Endothelial cell of umbilical vein (primary cell): ENCODE measurements at regions not wholly inside any gene's neighbourhood (a gene's known extent, or its start where the extent isn't known, plus 50 kb on each side); places are given as distances from the start of the nearest gene placed in this dataset.

Source experiments
- BruUV-seq: library from RNA; stranded (reverse); fragments of 400-500 nt; replicated peaks from 2 replicates; lab custom pipeline; 2021; lab: Mats Ljungman, UMichigan
- CTCF ChIA-PET: fragments of 300-600, 350-600 bp; sonication (Branson Sonifier 250); formaldehyde crosslinking; loops from one replicate; lab custom pipeline; 2021; ENCODE audit warnings: antibody characterized with exemption, inconsistent platforms; lab: Charles Lee
- POLR2A ChIA-PET: fragments of 300-600, 350-600 bp; sonication (Branson Sonifier 250); formaldehyde crosslinking; loops from one replicate; lab custom pipeline; 2021; ENCODE audit warnings: antibody characterized with exemption, inconsistent platforms; lab: Charles Lee
- DNase-seq: peaks from one replicate; pipeline ENCODE4 v3.0.0-alpha.2; 2011; ENCODE audit warnings: low read depth, low spot score
- FAIRE-seq: peaks from 2 replicates; lab custom pipeline; 2011; peaks lifted over from hg19 to GRCh38; lab: Jason Lieb, UNC
- H2AFZ ChIP-seq: 2 replicates; pipeline ENCODE4 v1.6.0; 2012; ENCODE audit warnings: low read depth, low read length, control low read depth, inconsistent platforms
- H3K27ac ChIP-seq: 2 replicates; pipeline ENCODE4 v1.5.1; 2011; ENCODE audit warnings: low read depth, mild to moderate bottlenecking, control low read depth, low read length, moderate library complexity; ENCODE audit not compliant: insufficient read depth
- H3K27me3 ChIP-seq, 2 experiments: 2 replicates each; pipeline versions ENCODE4 v1.6.0 to v1.6.1; 2011; ENCODE audit warnings: low read length in 2 of 2, mixed read lengths in 1 of 2; ENCODE audit not compliant: control insufficient read depth in 2 of 2, insufficient read depth in 2 of 2
- H3K36me3 ChIP-seq, 2 experiments: 2 replicates in 1 of 2; 3 replicates in 1 of 2; pipeline ENCODE4 v1.5.1; 2011; ENCODE audit warnings: low read length in 2 of 2, mild to moderate bottlenecking in 1 of 2, moderate library complexity in 1 of 2; ENCODE audit not compliant: control insufficient read depth in 2 of 2, insufficient read depth in 2 of 2; ENCODE audit errors: extremely low read depth in 1 of 2
- H3K4me1 ChIP-seq: 3 replicates; pipeline ENCODE4 v1.5.1; 2011; ENCODE audit warnings: mild to moderate bottlenecking, low read length; ENCODE audit not compliant: control insufficient read depth, insufficient read depth; ENCODE audit errors: extremely low read depth
- H3K4me2 ChIP-seq: 2 replicates; pipeline ENCODE4 v1.6.1; 2011; ENCODE audit warnings: low read length, control low read depth, mixed read lengths; ENCODE audit not compliant: insufficient read depth
- H3K4me3 ChIP-seq, 3 experiments: fragments of 200-600 bp in 1 of 3; sonication (generic), shearing (Covaris generic) in 1 of 3; replicated peaks in 1 of 3; 2 replicates each; pipeline ENCODE4 v1.5.1; 2011 to 2016; ENCODE audit warnings: control low read depth in 3 of 3, low read length in 3 of 3, mild to moderate bottlenecking in 2 of 3, inconsistent platforms in 1 of 3, low read depth in 1 of 3, moderate library complexity in 1 of 3; ENCODE audit not compliant: insufficient read depth in 1 of 3
- H3K79me2 ChIP-seq: 2 replicates; pipeline ENCODE4 v1.6.0; 2012; ENCODE audit warnings: low read length, inconsistent platforms; ENCODE audit not compliant: control insufficient read depth, insufficient read depth
- H3K9ac ChIP-seq: replicated peaks from 2 replicates; pipeline ENCODE3; 2011; ENCODE audit warnings: low read length, control low read depth; ENCODE audit not compliant: insufficient read depth; ENCODE audit errors: extremely low read depth
- H3K9me1 ChIP-seq: replicated peaks from 3 replicates; pipeline ENCODE4 v1.6.0; 2011; ENCODE audit warnings: mild to moderate bottlenecking, low read length; ENCODE audit not compliant: control insufficient read depth, insufficient read depth; ENCODE audit errors: extremely low read depth
- H3K9me3 ChIP-seq: replicated peaks from 2 replicates; pipeline ENCODE4 v1.5.1; 2012; ENCODE audit warnings: low read length, inconsistent platforms; ENCODE audit not compliant: control insufficient read depth, insufficient read depth
- H4K20me1 ChIP-seq: replicated peaks from 2 replicates; pipeline ENCODE3; 2011; ENCODE audit warnings: mild to moderate bottlenecking, low read length; ENCODE audit not compliant: control insufficient read depth, insufficient read depth; ENCODE audit errors: extremely low read depth
- EZH2 ChIP-seq: IDR thresholded peaks from 2 replicates; pipeline ENCODE4 v1.6.1; 2012; ENCODE audit warnings: borderline replicate concordance, low read depth, mild to moderate bottlenecking, moderate library complexity, low read length, inconsistent platforms; ENCODE audit not compliant: severe bottlenecking
- FOS ChIP-seq: IDR thresholded peaks from 2 replicates; pipeline ENCODE4 v1.6.1; 2011; ENCODE audit warnings: mild to moderate bottlenecking, low read length, moderate library complexity, borderline replicate concordance; ENCODE audit not compliant: insufficient read depth
- GATA2 ChIP-seq: IDR thresholded peaks from 2 replicates; pipeline ENCODE4 v1.7.0; 2011; ENCODE audit warnings: low read depth, mild to moderate bottlenecking, moderate library complexity, mixed read lengths, low read length; ENCODE audit not compliant: insufficient read length, insufficient read depth
- JUN ChIP-seq: IDR thresholded peaks from 2 replicates; pipeline ENCODE4 v1.6.1; 2011; ENCODE audit warnings: borderline replicate concordance, low read depth; ENCODE audit not compliant: insufficient read length, insufficient read depth
- MAX ChIP-seq: IDR thresholded peaks from 2 replicates; pipeline ENCODE4 v1.6.1; 2011; ENCODE audit not compliant: insufficient read depth, insufficient read length
- MYC ChIP-seq: IDR thresholded peaks from one replicate; pipeline ENCODE4 v1.6.1; 2011; ENCODE audit warnings: mild to moderate bottlenecking, low read depth, low read length
- POLR2A ChIP-seq: IDR thresholded peaks from 2 replicates; pipeline ENCODE4 v1.6.1; 2012; ENCODE audit warnings: low read depth, mild to moderate bottlenecking, control low read depth, low read length
- POLR2AphosphoS5 ChIP-seq: IDR thresholded peaks from 2 replicates; pipeline ENCODE4 v1.6.1; 2012; ENCODE audit warnings: low read depth, mild to moderate bottlenecking, control low read depth, low read length, moderate library complexity; ENCODE audit not compliant: insufficient read depth
- dilution Hi-C: fragments of 300-500 bp; cut with MboI; formaldehyde crosslinking; loops from one replicate; pipeline ENCODE4 v1.15.0; 2019; ENCODE audit warnings: low sequenced_read_pairs; ENCODE audit not compliant: extremely low pct_ligation_motif_present
- intact Hi-C: fragments of 100-400 bp; cut with micrococcal nuclease; formaldehyde crosslinking; loops from one replicate; pipeline ENCODE4 v1.10.0; 2022
- TF ChIP-seq, protein P1 (sequence below), 2 donors: IDR thresholded peaks; 1 replicate in 1 of 2; 2 replicates in 1 of 2; pipeline ENCODE4 v1.5.1; 2011; ENCODE audit warnings: low read length in 2 of 2, mild to moderate bottlenecking in 2 of 2, moderate library complexity in 2 of 2, control low read depth in 1 of 2, inconsistent platforms in 1 of 2, low read depth in 1 of 2; ENCODE audit not compliant: insufficient read depth in 1 of 2; ENCODE audit errors: extremely low read depth in 1 of 2

DNA sequence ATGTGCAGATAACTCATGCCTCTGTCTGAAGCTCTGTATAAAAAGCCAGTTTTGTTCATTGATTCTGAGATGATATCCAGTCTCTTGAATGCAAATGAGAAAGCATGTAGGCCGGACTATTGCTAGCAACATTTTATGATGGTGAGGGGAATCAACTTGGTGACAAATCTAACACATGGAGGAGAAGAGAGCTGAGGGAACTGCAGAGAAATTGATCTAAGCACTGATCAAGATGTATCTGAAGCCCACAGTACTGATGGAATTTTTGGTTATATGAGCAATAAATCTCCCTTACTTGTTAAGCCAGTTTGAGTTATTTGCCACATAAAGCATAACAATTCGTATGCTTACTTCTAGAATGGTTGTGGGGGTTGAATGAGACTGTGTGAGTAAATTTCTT is 295.6 kb upstream of the DDHD1 start:
- intact Hi-C loops, result no loop called here
- Histone ChIP-seq H3K4me3 (no peak overlapping the region), H4K20me1 (no peaks in the 10 kb centered on the region), H3K9ac (no peak overlapping the region), H2AFZ (no peak overlapping the region), H3K9me3 (no peaks in the 10 kb centered on the region), H3K4me2 (no peak overlapping the region), H3K9me1 (no peaks in the 10 kb centered on the region), H3K27me3 (peaks cover 0 to 1% of the 10 kb centered on the region in 2 experiments), H3K36me3 (no peaks in the 10 kb centered on the region), H3K79me2 (no peaks in the 10 kb centered on the region), H3K27ac (no peak overlapping the region), H3K4me1 (peaks cover 3% of the 10 kb centered on the region)
- ChIA-PET CTCF (interaction anchor here (1.7 kb wide), 1 partner anchor 16 kb away, joined by 5 read pairs; no protein-coding TSS in a partner anchor), POLR2A (no interaction called here)
- DNase-seq, result no peak
- FAIRE-seq, result no peak
- dilution Hi-C loops, result no loop called here
- TF ChIP-seq, protein P1, sequence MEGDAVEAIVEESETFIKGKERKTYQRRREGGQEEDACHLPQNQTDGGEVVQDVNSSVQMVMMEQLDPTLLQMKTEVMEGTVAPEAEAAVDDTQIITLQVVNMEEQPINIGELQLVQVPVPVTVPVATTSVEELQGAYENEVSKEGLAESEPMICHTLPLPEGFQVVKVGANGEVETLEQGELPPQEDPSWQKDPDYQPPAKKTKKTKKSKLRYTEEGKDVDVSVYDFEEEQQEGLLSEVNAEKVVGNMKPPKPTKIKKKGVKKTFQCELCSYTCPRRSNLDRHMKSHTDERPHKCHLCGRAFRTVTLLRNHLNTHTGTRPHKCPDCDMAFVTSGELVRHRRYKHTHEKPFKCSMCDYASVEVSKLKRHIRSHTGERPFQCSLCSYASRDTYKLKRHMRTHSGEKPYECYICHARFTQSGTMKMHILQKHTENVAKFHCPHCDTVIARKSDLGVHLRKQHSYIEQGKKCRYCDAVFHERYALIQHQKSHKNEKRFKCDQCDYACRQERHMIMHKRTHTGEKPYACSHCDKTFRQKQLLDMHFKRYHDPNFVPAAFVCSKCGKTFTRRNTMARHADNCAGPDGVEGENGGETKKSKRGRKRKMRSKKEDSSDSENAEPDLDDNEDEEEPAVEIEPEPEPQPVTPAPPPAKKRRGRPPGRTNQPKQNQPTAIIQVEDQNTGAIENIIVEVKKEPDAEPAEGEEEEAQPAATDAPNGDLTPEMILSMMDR (IDR thresholded peaks at IDR 0.05; ENCODE audit: extremely low read depth in 1 of 2, insufficient read depth in 1 of 2, low read depth in 1 of 2, low read length in 2 of 2), result no peak
- TF ChIP-seq MAX, result no peak
- no peak for TF ChIP-seq POLR2AphosphoS5
- no peak for TF ChIP-seq POLR2A
- no peak for TF ChIP-seq JUN
- no peak for TF ChIP-seq GATA2
- TF ChIP-seq MYC, result no peak
- no peak for TF ChIP-seq EZH2
- TF ChIP-seq FOS, result no peak
- no TSS peak for BruUV-seq
